ENCODE measurements at regions not wholly inside any gene's neighbourhood (a gene's known extent, or its start where the extent isn't known, plus 50 kb on each side); places are given as distances from the start of the nearest gene placed in this dataset.

- no peaks in the 10 kb centered on the region for H3K36me3 ChIP-seq (ENCODE audit: control insufficient read depth in 2 of 2, insufficient read depth in 2 of 2, low read length in 1 of 2)
- H3K27ac ChIP-seq (ENCODE audit: control insufficient read depth, insufficient read depth), result no peak overlapping the region
- no peak for FAIRE-seq
- H3K4me2 ChIP-seq (ENCODE audit: control insufficient read depth, insufficient read depth), result no peak overlapping the region
- ChIA-PET POLR2A (no interaction called here), CTCF (interaction anchor here (1.7 kb wide), 1 partner anchor 30 kb away, joined by 6 read pairs; no protein-coding TSS in a partner anchor), SMC1A (ENCODE audit: uncharacterized antibody, unreplicated experiment) (no interaction called here), RAD21 (ENCODE audit: unreplicated experiment) (no interaction called here)
- 0% methylated on average over 3 of the region's 3 CpGs for WGBS (ENCODE audit: insufficient coverage, insufficient replicate concordance, low lambda C conversion rate, missing lambda C conversion rate)
- no peaks in the 10 kb centered on the region for H3K79me2 ChIP-seq (ENCODE audit: control insufficient read depth, insufficient read depth, low read length)
- H3K27me3 ChIP-seq (replicated peaks in 1 of 2; ENCODE audit: control insufficient read depth in 2 of 2, insufficient read depth in 2 of 2, low read length in 1 of 2), result no peaks in the 10 kb centered on the region
- H3K9me3 ChIP-seq (replicated peaks; ENCODE audit: control insufficient read depth, insufficient read depth, low read length), result no peaks in the 10 kb centered on the region
- no peaks in the 10 kb centered on the region for H3K4me1 ChIP-seq (ENCODE audit: control insufficient read depth, insufficient read depth, low read length)
- BruUV-seq (replicated peaks), result no TSS peak
- H4K20me1 ChIP-seq (ENCODE audit: control insufficient read depth, insufficient read depth), result no peaks in the 10 kb centered on the region
- no peak for ATAC-seq
- DNase-seq (ENCODE audit: low read depth, low spot score), result no peak
- H2AFZ ChIP-seq (ENCODE audit: control insufficient read depth, low read depth, low read length), result no peak overlapping the region
- TF ChIP-seq, protein P1, sequence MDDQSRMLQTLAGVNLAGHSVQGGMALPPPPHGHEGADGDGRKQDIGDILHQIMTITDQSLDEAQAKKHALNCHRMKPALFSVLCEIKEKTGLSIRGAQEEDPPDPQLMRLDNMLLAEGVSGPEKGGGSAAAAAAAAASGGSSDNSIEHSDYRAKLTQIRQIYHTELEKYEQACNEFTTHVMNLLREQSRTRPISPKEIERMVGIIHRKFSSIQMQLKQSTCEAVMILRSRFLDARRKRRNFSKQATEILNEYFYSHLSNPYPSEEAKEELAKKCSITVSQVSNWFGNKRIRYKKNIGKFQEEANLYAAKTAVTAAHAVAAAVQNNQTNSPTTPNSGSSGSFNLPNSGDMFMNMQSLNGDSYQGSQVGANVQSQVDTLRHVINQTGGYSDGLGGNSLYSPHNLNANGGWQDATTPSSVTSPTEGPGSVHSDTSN (IDR thresholded peaks at IDR 0.05; ENCODE audit: insufficient replicate concordance, low read depth, low read length), result no peak
- TF ChIP-seq PAX5 (IDR thresholded peaks at IDR 0.05; ENCODE audit: borderline replicate concordance, low read depth, low read length) (no peak), SMAD1 (IDR thresholded peaks at IDR 0.05; ENCODE audit: low read depth, partially characterized antibody) (no peak), RCOR1 (conservative IDR thresholded peaks at IDR 0.05; ENCODE audit: low read depth, low read length) (no peak), CBX3 (IDR thresholded peaks at IDR 0.05; ENCODE audit: borderline replicate concordance, low read depth) (no peak), MXI1 (IDR thresholded peaks at IDR 0.05; ENCODE audit: low read depth, low read length) (no peak), ATF7 (IDR thresholded peaks at IDR 0.05; ENCODE audit: low read depth) (no peak), ATF3 (IDR thresholded peaks at IDR 0.05; ENCODE audit: borderline replicate concordance, extremely low read depth, low read depth, low read length) (no peak), ZBTB4 (CRISPR knock-in tag; IDR thresholded peaks at IDR 0.05) (no peak), MEF2B (IDR thresholded peaks at IDR 0.05; ENCODE audit: partially characterized antibody, poor library complexity, severe bottlenecking) (no peak), CHD1 (IDR thresholded peaks at IDR 0.05; ENCODE audit: low read depth, low read length) (no peak)
- TF ChIP-seq, protein P2, sequence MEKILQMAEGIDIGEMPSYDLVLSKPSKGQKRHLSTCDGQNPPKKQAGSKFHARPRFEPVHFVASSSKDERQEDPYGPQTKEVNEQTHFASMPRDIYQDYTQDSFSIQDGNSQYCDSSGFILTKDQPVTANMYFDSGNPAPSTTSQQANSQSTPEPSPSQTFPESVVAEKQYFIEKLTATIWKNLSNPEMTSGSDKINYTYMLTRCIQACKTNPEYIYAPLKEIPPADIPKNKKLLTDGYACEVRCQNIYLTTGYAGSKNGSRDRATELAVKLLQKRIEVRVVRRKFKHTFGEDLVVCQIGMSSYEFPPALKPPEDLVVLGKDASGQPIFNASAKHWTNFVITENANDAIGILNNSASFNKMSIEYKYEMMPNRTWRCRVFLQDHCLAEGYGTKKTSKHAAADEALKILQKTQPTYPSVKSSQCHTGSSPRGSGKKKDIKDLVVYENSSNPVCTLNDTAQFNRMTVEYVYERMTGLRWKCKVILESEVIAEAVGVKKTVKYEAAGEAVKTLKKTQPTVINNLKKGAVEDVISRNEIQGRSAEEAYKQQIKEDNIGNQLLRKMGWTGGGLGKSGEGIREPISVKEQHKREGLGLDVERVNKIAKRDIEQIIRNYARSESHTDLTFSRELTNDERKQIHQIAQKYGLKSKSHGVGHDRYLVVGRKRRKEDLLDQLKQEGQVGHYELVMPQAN (conservative IDR thresholded peaks at IDR 0.05), result no peak
- TF ChIP-seq, protein P3, sequence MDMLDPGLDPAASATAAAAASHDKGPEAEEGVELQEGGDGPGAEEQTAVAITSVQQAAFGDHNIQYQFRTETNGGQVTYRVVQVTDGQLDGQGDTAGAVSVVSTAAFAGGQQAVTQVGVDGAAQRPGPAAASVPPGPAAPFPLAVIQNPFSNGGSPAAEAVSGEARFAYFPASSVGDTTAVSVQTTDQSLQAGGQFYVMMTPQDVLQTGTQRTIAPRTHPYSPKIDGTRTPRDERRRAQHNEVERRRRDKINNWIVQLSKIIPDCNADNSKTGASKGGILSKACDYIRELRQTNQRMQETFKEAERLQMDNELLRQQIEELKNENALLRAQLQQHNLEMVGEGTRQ (IDR thresholded peaks at IDR 0.05; ENCODE audit: borderline replicate concordance, low read depth, low read length), result no peak
- H3K9ac ChIP-seq (ENCODE audit: control insufficient read depth, insufficient read depth, low read length), result no peak overlapping the region
- no peak overlapping the region for H3K4me3 ChIP-seq
- in situ Hi-C loops (cut with MboI), result no loop called here
- intact Hi-C loops (cut with micrococcal nuclease; ENCODE audit: unreplicated experiment), result no loop called here
Measured at GRCh38 chr5:117425163-117425562, 850.5 kb upstream of the SEMA6A start.

Measured in GM12878 (cell line).